Neural crest cell (in vitro differentiated cells): ENCODE measurements at regions not wholly inside any gene's neighbourhood (a gene's known extent, or its start where the extent isn't known, plus 50 kb on each side); places are given as distances from the start of the nearest gene placed in this dataset.

Experiments used
- DNase-seq: peaks from one replicate; pipeline ENCODE4 v3.0.0; 2021; ENCODE audit warnings: low read depth, mixed read lengths, low spot score
- H3K27ac Mint-ChIP-seq: one replicate; pipeline ENCODE4 v1.8.0; 2021; ENCODE audit warnings: mild to moderate bottlenecking, mixed read lengths; ENCODE audit not compliant: unreplicated experiment
- H3K27me3 Mint-ChIP-seq: 2 replicates; pipeline ENCODE4 v1.8.0; 2021; ENCODE audit warnings: low read depth, mild to moderate bottlenecking, mixed read lengths
- H3K36me3 Mint-ChIP-seq: 2 replicates; pipeline ENCODE4 v1.8.0; 2021; ENCODE audit warnings: low read depth, mild to moderate bottlenecking, mixed read lengths
- H3K4me1 Mint-ChIP-seq: 2 replicates; pipeline ENCODE4 v1.8.0; 2021; ENCODE audit warnings: mixed read lengths
- H3K4me3 Mint-ChIP-seq: one replicate; pipeline ENCODE4 v1.8.0; 2021; ENCODE audit warnings: mild to moderate bottlenecking, mixed read lengths
- H3K9me3 Mint-ChIP-seq: 2 replicates; pipeline ENCODE4 v1.8.0; 2021; ENCODE audit warnings: mixed read lengths
- CTCF ChIP-seq: fragments of 200-600 bp; sonication (generic); conservative IDR thresholded peaks from 2 replicates; pipeline ENCODE4 v1.5.0; 2021; ENCODE audit warnings: antibody characterized with exemption, mild to moderate bottlenecking

DNA sequence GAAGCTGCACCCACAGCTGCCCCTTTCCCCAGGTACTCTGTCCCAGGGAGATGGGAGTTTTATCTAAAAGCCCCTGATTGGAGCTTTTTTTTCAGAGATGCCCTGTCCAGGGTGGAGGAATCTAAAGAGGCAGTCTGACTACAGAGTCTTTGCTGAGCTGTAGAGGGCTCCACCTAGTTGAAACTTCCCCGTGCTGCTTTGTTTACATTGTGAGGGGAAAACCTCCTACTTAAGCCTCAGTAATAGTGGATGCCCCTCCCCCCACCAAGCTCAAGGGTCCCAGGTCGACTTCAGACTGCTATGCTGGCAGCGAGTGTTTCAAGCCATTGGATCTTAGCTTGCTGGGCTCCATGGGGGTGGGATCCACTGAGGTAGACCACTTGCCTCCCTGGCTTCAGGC is 470.1 kb upstream of the LARGE1 start:
- Mint-ChIP-seq H3K4me1 (no peaks in the 10 kb centered on the region), H3K27ac (no peak overlapping the region), H3K36me3 (peaks cover 2% of the 10 kb centered on the region), H3K27me3 (peaks cover 24% of the 10 kb centered on the region), H3K4me3 (no peak overlapping the region), H3K9me3 (peaks cover 15% of the 10 kb centered on the region)
- no peak for TF ChIP-seq CTCF
- DNase-seq, result no peak

- Mint-ChIP-seq H3K27ac (no peak overlapping the region), H3K9me3 (peaks cover 3% of the 10 kb centered on the region), H3K4me3 (no peak overlapping the region), H3K27me3 (peaks cover 9% of the 10 kb centered on the region), H3K36me3 (no peaks in the 10 kb centered on the region), H3K4me1 (no peaks in the 10 kb centered on the region)
- no peak for DNase-seq
- no peak for TF ChIP-seq CTCF
Observed at GRCh38 chr22:34395370-34395769, 475.1 kb upstream of the LARGE1 start.

- H3K9me3 Mint-ChIP-seq, result peaks cover 3% of the 10 kb centered on the region
Observed at GRCh38 chr22:34403667-34404066, 483.4 kb upstream of the LARGE1 start.

GRCh38 chr22:34410111-34410510 is 489.8 kb upstream of the LARGE1 start:
- TF ChIP-seq CTCF, result no peak
- Mint-ChIP-seq H3K27ac (no peak overlapping the region), H3K4me3 (no peak overlapping the region), H3K9me3 (no peaks in the 10 kb centered on the region), H3K4me1 (no peaks in the 10 kb centered on the region), H3K27me3 (peaks cover 38% of the 10 kb centered on the region), H3K36me3 (no peaks in the 10 kb centered on the region)
- no peak for DNase-seq

More at GRCh38 chr22:34403667-34404066, 483.4 kb upstream of the LARGE1 start:
- no peak for DNase-seq
- no peak for TF ChIP-seq CTCF
- no peaks in the 10 kb centered on the region for H3K36me3 Mint-ChIP-seq
- no peak overlapping the region for H3K27ac Mint-ChIP-seq
- no peak overlapping the region for H3K4me3 Mint-ChIP-seq
- H3K27me3 Mint-ChIP-seq, result peaks cover 19% of the 10 kb centered on the region
- no peaks in the 10 kb centered on the region for H3K4me1 Mint-ChIP-seq

GRCh38 chr22:34414467-34415440 is 494.5 kb upstream of the LARGE1 start:
- no peak overlapping the region for H3K27ac Mint-ChIP-seq
- no peaks in the 10 kb centered on the region for H3K36me3 Mint-ChIP-seq
- no peaks in the 10 kb centered on the region for H3K4me1 Mint-ChIP-seq
- no peaks in the 10 kb centered on the region for H3K9me3 Mint-ChIP-seq
- H3K4me3 Mint-ChIP-seq, result no peak overlapping the region
- TF ChIP-seq CTCF, result peak; percentile 94
- peaks cover 14% of the 10 kb centered on the region for H3K27me3 Mint-ChIP-seq
- DNase-seq, result peak; percentile 72
